NCI-H1436 treated with DMSO at 0.1 percent for 48 hours (cell line): ENCODE measurements at regions not wholly inside any gene's neighbourhood (a gene's known extent, or its start where the extent isn't known, plus 50 kb on each side); places are given as distances from the start of the nearest gene placed in this dataset.

Experiments used
- DNase-seq: peaks from one replicate; lab custom pipeline; 2025; lab: John Stamatoyannopoulos, UW

DNA sequence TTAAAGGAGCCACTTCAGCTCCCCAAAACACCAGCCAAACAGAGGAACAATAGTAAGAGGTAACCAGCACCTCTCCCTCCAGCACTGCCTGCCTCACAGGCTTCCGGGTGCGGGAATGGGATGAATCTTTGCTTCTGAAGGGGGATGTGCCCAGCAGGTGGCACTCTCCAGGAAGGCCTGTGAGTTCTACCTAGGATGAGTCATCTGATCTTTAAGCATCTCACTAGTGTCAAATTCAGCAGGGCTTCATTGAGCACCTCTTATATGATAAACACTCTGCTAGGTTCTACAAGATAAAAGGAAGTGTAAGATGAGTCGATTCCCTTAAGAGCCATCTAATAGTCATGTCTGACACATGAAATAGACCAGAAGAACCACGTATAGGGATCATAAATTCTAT, 237.4 kb upstream of the UMPS start:
- DNase-seq = peak; percentile 78

DNA sequence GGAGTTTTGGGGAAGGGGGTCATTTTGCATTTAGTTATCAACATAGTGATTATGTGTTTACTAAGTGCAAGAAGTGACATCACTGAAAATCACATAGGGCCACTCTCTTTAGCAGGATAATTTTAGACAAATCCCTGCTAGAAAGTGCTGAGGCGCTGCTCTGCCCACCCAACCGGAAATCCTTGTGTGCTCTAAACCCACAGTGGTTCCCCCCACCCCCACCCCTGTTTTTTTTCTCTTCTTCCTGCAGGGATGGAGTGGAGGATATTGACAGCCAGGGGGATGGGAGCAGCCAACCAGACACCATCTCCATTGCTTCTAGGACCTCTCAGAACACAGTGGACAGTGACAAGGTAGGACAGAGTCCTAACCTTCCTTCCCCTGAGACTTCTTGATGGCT, 234.2 kb upstream of the UMPS start:
- no peak for DNase-seq

DNA sequence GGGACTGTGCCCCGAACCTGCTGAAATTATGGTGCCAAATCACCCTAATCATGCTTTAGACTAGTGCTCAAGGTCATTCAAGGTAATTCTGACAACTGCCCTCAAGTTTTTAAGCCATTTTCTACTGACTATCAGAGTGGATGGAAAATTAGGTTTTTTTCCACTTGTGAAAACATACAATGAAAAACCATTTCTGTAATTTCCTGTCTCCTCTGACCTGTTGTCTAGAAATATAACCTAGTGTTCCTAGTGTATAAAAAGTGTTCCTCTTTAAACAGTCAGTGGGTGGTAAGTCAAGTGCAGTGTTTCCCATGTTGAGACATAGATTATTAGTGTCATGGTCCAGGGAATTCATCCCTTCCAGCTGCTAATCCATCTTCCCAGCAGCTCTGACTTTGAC, 232.8 kb upstream of the UMPS start:
- DNase-seq = no peak

DNA sequence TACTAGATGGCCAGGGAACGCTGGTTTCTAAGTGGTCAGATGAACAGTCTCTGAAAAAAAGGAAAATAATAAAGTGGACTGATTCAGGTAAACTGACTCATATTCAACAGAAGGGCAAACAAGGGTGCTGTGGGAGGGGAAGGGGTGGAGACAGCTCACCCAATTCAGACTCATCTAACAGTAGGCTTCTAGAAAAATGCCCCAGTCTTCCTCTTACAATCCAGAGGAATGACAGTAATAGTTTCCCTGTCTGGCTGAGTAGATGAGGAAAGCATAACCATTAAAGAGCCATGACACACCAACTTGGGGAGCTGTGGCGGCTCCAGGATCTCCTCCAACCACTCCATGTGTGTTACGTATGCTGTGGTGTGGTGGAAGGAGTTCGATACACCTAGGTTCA, 231.4 kb upstream of the UMPS start:
- DNase-seq = no peak

DNA sequence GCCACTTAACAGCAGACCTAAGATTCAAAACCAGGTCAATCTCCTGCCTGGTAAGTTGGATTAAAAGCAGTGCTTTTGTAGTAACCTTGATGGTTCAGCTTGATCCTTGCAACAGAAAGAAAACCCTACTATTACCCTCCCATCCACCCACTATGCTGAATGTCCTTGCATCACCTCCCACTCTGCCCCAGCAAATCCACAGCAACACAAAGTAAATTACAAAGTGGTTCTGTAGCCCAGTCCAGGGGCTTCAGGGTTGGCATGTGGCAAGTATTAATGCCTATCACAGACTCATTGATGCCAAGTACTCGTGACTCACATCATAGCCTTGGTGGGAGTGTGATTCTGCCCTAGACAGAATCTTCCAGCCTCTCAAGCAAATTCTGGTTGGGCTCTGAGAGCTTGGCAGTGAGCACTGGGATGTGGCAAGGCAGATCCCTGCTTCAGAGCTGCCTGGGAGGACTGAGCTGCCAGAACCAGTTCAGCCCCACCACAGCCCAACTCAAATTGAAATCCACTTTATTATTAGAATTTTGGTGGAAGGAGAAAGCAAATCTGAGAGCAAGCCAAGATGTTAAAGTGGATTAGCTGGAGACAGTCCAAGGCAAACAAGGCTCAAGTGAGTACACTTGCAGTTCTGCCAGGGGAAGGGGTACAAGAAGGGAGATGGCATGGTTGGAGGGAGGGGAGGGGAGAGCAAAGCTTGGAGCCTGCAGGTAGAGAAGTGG, 225.8 kb upstream of the UMPS start:
- no peak for DNase-seq

DNA sequence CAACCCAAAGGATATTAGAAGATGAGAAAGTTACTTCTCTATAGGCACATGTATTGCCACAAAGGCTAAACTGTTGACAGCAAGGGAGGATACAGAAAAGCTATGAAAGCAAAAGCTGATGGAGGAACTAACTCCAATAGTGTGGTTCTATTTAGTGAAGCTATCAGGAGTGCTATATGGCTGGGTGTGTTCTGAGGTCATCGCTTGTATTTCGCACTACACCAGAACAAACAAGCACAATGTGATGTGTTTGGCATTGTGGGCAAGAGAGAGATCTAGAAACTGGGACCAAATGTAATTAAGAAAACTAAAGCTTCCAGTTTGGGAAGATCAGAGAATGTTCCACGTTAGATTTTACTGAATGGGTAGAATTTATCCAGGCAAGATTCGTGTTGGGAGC, 220.4 kb upstream of the UMPS start:
- no peak for DNase-seq

DNA sequence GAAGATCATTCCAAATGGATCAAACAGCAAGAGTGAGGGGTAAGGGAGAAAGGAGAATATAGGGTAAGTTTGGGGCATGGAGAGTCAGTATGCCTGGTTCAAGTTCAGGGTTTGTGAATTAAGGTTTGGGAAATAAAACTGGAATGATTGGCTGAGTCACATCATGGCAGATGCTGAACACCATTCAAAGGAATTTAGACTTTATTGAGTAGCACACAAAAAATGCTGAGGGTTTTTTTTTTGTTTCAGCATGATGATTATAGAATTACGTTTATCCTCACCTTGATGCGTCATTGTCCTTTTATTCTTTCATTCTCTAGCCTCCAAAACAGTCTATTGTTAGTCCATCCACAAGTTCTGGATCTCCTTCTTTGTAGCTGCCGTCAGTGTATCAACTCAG, 220.0 kb upstream of the UMPS start:
- no peak for DNase-seq

DNA sequence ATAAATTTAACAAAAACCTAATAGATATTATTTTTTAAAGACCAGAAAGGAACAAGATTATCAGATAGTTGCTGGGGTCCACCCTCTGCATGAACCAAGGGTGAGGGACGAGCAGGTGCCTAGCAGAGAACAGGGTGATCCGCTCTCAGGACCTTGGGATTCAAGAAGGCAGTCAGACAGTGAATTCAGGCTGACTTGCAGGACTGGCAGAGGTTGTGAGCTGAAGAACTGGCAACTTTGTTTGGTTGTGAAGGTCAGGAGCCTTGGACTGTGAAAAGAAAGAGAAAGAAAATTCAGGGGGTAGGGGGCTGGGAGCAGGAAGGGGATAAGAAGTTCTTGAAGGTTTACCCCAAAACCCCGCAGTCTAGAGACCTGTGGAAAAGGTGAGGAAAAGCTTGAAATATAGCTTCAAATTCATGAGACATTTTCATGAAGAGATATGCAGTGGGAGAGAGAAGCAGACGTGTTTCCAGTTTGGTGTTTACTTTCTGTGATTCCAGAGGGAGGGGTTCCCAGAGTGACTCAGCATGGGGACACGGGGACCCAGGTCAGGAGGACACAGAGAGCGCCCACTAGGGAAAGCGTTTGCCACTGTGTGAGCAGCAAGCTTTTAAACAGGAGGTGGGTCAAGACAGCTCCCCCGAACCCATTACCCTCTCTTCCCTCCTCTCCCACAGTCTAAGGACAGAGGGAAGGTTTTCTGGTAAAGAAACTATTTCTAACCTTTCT, 217.2 kb upstream of the UMPS start:
- no peak for DNase-seq

DNA sequence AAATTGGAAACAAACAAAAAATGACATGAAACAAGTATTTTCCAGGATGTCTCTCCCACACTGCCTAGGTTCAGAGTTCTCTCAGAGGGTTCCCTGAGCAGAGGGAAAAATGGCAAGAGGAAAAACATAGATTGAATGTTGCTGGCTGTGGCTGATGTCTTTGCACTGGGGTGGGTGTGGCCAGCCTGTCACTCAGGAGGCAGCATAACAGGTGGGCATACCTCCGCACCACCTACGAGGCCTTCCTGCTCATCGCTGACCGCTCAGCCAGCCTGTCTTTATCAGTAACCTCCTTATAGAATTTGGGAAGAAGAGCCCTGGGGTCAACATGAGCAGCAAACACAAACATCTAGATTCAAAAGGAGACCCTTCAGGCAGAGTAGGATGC, 216.6 kb upstream of the UMPS start:
- no peak for DNase-seq

DNA sequence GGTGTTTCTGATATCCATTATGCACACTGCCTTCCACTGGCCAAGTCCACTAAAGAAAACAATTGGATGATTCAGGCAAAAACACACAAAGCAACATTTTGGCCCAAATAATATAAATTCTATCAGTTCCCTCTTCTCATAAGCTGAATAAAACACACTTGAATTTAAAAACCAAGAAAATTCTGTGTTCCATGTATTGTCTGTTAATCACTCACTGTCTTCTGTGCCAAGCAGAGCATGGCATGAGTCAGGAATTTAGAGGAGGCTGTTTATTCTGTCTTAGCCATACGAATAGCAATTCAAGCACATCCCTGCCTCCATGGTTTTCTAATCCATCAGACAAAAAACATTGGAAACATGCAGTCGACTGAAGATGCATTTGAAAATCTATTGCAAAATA, 215.6 kb upstream of the UMPS start:
- DNase-seq = no peak

DNA sequence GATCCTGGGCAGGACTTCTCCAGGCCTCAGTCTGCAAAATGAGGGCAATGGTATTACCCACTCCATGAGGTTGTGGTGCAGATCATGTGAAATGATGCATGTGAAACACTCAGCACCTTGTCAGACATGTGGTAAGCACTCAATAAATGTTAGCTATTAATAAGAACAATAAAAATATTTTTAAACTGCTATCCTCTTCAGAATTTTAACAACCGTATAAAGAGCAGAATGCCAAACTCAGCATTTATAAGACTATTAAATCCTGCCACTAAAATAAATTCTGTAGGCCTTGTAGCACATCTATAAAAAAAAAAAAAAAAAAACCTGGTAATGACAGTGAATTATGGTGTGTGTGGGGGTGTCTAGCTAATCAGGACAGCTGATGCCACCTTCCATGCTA, 213.9 kb upstream of the UMPS start:
- DNase-seq = no peak

DNA sequence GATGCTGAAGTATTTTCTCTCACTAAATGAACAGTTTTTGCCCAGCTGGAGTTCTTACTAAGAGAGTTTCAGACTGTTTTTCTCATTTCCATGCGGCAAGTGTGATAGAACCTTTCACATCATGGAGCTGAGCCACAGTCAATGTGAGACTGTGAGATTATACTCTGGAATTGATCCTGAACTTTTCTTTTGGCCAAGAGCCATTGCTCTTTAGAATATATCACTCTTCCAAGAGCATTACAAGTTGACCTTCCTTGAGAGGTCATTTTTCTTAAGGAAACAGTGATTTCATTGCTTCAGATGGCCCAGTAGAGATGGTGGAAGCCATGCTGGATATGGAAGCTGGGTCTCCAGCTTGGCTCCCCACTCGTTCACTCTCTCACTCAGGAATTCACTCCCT, 212.9 kb upstream of the UMPS start:
- no peak for DNase-seq

DNA sequence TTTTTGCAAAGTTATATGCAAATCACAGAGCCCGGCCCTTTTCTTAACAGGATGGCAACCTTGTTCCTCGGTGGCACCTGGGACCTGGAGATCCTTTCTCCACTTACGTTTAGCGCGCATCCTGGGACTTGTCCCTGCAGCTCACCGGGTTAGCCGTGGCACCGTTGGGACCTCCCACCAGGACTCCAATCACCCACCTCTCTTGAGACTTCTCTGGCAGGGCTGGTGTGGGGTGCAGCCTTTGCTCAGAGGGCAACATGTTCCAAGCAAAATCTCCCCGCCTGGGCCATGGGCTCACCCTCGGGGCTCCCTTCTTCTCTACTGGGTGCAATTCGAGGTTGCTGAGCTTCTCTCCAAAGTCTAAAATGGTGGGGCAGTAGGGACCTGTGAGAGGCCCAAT, 211.9 kb upstream of the UMPS start:
- no peak for DNase-seq

DNA sequence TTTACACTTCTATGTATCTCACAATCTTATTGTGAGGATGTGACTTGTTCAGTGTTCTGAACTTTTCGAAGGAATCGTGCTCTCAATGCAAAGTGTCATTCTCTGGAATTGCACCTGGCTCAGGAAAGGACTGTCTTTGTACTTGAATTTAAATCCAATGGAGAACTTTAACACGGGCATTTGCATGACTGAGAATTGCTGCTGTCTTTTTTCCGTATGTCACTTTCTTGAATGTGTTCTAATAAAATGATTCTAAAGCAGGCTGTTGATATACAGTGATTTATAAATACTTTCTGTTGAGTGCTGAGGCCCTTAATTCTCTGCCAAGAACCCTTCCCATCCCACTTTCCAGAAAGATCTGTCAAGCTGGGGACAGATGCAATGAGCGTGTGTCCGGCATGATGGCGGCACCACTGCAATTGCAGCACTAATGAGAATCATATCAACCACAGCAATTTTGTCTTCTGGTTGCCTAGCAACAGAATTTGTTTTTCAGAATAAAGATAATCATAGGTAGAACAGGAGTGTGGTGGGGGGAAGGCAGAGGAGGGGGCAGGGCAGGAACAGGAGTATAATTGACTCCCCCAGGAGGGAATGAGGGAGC, 210.6 kb upstream of the UMPS start:
- DNase-seq = no peak

DNA sequence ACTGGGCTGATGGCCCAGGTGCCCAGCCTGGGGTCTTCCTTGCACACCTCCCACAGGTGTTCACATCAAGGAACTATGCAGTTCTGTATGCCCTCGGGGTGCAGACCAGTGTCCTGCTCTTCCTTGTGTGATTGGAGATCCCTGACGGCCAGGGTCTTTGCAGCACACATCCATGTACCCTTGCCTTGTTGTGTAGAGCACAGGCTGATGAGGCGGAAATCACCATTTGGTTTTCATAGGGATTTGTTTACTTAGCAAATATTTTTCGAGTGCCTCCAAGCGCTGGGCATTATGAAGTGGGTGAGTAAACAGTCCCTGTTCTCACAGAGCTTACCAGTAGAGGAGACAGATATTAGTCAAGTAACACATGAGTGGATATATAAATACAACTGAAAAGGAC, 209.3 kb upstream of the UMPS start:
- peak; percentile 77 for DNase-seq

DNA sequence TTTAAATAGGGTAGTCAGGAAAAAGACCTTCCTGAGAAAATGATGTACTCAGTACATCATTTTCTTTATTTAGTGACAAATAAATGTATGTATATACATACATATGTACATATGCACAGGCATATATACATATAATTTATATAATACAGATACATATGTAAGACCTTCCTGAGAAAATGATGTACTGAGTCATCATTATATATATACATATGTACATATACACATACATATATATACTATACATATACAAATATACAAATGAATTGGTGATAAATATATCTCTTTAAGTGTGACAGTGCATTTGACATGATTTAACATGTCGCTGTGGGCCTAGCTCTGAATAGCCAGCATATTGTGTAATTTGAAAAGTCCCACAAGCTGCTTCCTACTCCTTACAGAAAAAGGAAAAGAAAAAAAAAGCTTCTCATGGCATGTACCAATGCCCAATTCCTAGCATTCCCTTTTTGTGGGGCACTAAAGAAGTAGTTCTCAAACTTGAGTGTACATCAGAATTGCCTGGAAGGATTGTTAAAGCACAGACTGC, 208.1 kb upstream of the UMPS start:
- DNase-seq = no peak

DNA sequence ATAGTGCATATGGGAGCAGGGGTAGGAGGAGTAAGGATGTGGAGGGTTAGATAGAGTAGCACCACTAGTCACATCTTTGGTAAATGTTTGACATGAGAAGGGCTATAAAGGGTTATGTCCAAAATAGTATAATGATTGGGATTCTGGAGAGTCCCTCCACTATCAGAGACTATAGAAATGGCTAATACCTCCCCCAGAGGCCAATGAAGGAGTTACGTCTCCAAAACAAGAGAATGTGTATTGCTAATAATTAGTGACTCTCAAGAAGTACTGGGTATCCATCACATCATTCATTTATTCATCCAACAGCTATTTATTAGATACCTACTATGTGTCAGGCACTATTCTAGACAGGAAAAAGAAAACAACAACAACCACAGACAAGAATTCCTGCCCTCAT, 203.7 kb upstream of the UMPS start:
- DNase-seq = no peak

DNA sequence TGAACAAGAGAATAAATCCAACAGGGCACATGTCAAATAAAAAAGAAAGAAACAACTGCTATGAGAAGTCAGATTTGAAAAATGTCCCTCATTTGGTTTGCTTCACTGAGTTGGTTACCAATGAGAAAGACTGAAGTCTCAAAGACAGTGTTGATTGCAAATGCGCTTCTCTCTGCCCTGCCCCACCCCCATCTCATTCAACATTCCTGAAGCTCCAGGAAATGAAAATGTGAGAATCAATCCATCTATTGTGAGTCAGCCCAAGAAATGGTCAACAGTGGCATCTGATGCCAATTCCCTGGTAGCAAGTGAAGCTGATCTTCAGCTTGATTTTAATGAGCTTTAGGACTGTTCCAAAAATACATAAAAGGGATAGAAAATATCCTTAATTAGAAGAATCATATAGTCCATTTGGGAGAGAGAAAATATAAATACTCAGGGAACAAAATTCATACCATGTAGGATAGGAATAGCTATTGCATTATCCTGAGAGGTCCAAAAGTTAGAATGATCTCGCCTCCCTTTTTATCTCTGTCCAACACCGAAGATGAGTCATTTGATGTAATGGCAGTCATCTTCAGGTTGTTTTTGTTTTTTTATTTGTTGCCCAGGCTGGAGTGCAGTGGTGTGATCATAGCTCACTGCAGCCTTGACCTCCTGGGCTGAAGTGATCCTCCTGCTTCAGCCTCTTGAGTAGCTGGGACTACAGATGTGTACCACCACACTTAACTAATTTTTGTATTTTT, 200.3 kb upstream of the UMPS start:
- DNase-seq = no peak

DNA sequence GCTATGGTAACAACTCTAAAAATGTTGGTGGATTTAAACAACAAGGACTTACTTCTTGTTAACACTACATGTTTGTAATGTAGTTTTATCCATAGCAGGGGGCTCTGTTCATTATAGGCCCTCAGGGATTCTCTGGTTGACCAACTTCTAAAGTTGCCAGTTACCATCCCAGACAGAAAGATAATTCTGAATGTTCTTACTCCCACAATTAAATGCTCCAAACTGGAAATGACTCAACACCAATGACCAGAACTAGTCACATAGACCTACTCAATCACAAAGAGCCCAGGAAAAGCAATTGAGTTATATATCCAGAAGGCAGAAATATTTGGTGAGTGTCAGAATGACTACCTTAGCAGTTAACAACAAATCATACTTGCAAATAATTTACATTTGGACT, 199.3 kb upstream of the UMPS start:
- no peak for DNase-seq

DNA sequence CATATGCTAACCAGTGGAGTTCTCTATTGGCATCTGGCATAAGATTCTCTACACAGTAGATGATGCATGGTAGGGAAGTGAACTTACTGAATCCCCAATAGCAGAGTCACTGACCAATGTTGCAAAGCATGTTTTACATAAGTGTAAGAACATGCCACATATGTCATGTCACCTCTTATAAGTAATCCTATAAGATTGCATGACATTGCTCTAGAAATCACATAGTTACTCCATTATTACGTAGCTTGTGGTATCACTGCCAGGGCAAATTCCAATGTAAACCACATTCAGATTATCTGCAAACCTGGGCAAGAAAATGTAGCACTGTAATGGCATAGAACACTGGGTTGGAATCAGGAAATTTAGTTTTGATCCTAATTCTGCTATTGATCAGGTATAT, 198.2 kb upstream of the UMPS start:
- DNase-seq = no peak

DNA sequence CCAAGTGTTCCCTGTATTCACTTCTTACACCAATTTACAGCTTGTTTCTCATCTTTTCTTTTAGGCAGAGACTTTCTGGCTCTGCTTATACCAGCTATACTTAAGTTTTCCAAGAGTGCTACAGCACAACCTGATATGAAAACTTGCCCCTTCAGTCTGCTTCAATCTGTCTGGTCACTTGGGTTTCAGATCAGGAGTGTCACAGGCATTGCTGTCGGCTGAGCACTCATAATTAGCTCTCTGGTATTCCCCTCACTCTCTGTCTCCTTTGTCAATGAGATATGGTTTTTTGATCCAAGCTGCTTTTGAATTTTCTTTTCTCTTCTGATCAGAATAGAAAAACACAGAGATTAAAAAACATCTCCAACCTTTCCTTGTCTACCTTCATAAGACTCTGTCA, 194.9 kb upstream of the UMPS start:
- no peak for DNase-seq

DNA sequence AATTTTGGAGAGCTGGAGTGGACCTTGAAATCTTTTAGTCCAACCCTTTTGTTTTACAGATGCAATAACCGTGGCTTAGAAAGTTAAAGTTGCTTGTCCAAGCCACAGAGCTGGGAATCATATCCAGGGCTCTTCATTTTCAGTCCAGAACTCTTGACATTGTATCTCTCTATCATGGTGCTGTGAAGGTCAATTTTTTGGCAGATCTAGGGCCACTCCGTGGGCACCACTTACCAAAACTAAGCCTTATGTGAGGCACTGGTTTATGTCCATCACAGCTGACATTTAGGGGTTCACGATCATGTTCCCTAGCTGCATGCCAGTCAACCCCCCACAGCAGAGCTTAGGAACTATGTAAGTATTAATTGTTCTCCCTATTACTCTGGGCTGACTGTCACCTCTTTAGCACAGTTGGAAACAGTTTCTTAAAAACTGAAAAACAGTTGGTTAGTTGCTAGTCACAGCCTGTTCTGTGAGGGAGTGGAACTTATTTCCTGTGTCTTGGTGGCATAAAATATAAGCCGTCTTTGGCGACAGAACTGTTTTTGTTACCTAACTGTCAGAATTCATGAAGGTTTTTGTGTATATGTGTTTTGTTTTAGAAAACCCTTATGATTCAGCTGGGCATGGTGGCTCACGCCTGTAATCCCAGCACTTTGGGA, 189.6 kb upstream of the UMPS start:
- no peak for DNase-seq
